ENCODE measurements at regions not wholly inside any gene's neighbourhood (a gene's known extent, or its start where the extent isn't known, plus 50 kb on each side); places are given as distances from the start of the nearest gene placed in this dataset.
A peak's percentile ranks its signal among the peaks of the same experiment; 100 is the strongest.

GRCh38 chr5:58911270-58911669 lies 328.4 kb downstream of the RAB3C start:
- no peak for DNase-seq

- DNase-seq = peak; percentile 63
Measured at GRCh38 chr5:58912116-58912515, 329.2 kb downstream of the RAB3C start.

GRCh38 chr5:58913406-58913990 lies 330.6 kb downstream of the RAB3C start:
- no peak for DNase-seq

- no peak for DNase-seq
Measured at GRCh38 chr5:58918021-58918729, 335.3 kb downstream of the RAB3C start.

Data from MV-4-11 (cell line).